ENCODE measurements at regions not wholly inside any gene's neighbourhood (a gene's known extent, or its start where the extent isn't known, plus 50 kb on each side); places are given as distances from the start of the nearest gene placed in this dataset.

- TF ChIP-seq GATA3 (IDR thresholded peaks at IDR 0.05; ENCODE audit: low read depth, low read length) (no peak), GATA2 (IDR thresholded peaks at IDR 0.05; ENCODE audit: low read depth, low read length) (no peak)
Measured at GRCh38 chr20:17150858-17151257, 76.0 kb upstream of the PCSK2 start.

Data from SH-SY5Y (cell line).